ENCODE measurements at regions not wholly inside any gene's neighbourhood (a gene's known extent, or its start where the extent isn't known, plus 50 kb on each side); places are given as distances from the start of the nearest gene placed in this dataset.

GRCh38 chr2:190766595-190766994, 114.0 kb upstream of the GLS start:
- no peaks in the 10 kb centered on the region for H3K36me3 ChIP-seq
- 39 to 47% methylated on average over 2 of the region's 2 CpGs for WGBS, 2 donors
- H3K9me3 ChIP-seq: no peaks in the 10 kb centered on the region
- H3K27ac ChIP-seq: no peak overlapping the region
- H3K4me3 ChIP-seq: no peak overlapping the region
- H3K27me3 ChIP-seq: no peaks in the 10 kb centered on the region
- TF ChIP-seq POLR2A (IDR thresholded peaks at IDR 0.05) (no peak), EP300 (IDR thresholded peaks at IDR 0.05) (no peak), CTCF (IDR thresholded peaks at IDR 0.05) (no peak), POLR2AphosphoS5 (IDR thresholded peaks at IDR 0.05) (no peak)
- DNase-seq (no peak), ATAC-seq (ENCODE audit: low FRiP score in 2 of 2) (no peak)
- H3K4me1 ChIP-seq: no peaks in the 10 kb centered on the region

- WGBS, 2 donors: 69 to 77% methylated on average over 3 of the region's 3 CpGs
- Histone ChIP-seq H3K27ac (no peak overlapping the region), H3K27me3 (no peaks in the 10 kb centered on the region), H3K4me1 (no peaks in the 10 kb centered on the region), H3K4me3 (no peak overlapping the region), H3K36me3 (no peaks in the 10 kb centered on the region), H3K9me3 (no peaks in the 10 kb centered on the region)
- no peak for ATAC-seq (ENCODE audit: low FRiP score in 2 of 2)
- TF ChIP-seq EP300 (IDR thresholded peaks at IDR 0.05): no peak
- no peak for TF ChIP-seq POLR2AphosphoS5 (IDR thresholded peaks at IDR 0.05)
- no peak for TF ChIP-seq POLR2A (IDR thresholded peaks at IDR 0.05)
- TF ChIP-seq CTCF (IDR thresholded peaks at IDR 0.05): no peak
- no peak for DNase-seq
These were observed 112.8 kb upstream of the GLS start for GRCh38 chr2:190767821-190768220.

DNA sequence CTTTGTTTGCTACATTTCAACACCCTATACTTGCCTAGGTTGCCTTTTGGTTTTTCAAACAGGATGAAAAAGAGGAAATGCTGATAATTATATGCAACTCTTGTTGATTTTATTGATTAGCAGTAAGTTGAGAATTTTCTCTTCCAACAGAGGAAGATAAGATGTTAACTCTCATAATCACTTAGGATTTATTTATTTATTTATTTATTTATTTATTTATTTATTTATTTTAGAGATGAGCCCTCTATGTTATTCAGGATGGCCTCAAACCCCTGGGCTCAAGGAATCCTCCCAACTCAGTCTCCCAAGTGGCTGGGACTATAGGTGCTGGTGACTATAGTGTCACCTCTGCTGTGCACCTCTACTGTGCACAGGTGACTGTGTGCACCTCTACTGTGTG, 111.4 kb upstream of the GLS start:
- no peak overlapping the region for H3K27ac ChIP-seq
- H3K27me3 ChIP-seq: no peaks in the 10 kb centered on the region
- no peak for TF ChIP-seq CTCF (IDR thresholded peaks at IDR 0.05)
- TF ChIP-seq POLR2A (IDR thresholded peaks at IDR 0.05): no peak
- TF ChIP-seq EP300 (IDR thresholded peaks at IDR 0.05): no peak
- no peak for TF ChIP-seq POLR2AphosphoS5 (IDR thresholded peaks at IDR 0.05)
- H3K4me1 ChIP-seq: no peaks in the 10 kb centered on the region
- no peaks in the 10 kb centered on the region for H3K36me3 ChIP-seq
- no peaks in the 10 kb centered on the region for H3K9me3 ChIP-seq
- no peak overlapping the region for H3K4me3 ChIP-seq
- DNase-seq (no peak), ATAC-seq (ENCODE audit: low FRiP score in 2 of 2) (no peak)

DNA sequence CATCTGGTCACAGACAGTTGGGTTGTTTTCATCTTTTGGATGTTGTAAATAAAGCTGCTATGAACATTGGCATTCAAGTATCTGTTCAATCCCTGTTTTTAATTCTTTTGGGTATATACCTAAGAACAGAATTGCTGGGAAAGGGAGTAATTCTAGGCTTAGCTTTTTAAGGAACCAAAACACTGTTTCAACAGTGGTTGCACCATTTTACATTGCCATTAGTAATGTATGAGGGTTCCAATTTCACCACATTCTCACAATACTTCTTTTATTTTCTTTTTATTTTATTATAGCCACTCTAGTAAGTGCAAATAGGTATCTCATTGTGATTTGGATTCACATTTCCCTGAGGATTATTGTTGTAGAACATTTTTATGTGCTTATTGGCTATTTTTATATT, 108.9 kb upstream of the GLS start:
- ATAC-seq (ENCODE audit: low FRiP score in 2 of 2) (no peak), DNase-seq (no peak)
- Histone ChIP-seq H3K4me1 (no peaks in the 10 kb centered on the region), H3K9me3 (no peaks in the 10 kb centered on the region), H3K27me3 (no peaks in the 10 kb centered on the region), H3K4me3 (no peak overlapping the region), H3K36me3 (no peaks in the 10 kb centered on the region), H3K27ac (no peak overlapping the region)
- TF ChIP-seq CTCF (IDR thresholded peaks at IDR 0.05): no peak
- TF ChIP-seq POLR2A (IDR thresholded peaks at IDR 0.05): no peak
- TF ChIP-seq POLR2AphosphoS5 (IDR thresholded peaks at IDR 0.05): no peak
- no peak for TF ChIP-seq EP300 (IDR thresholded peaks at IDR 0.05)

DNA sequence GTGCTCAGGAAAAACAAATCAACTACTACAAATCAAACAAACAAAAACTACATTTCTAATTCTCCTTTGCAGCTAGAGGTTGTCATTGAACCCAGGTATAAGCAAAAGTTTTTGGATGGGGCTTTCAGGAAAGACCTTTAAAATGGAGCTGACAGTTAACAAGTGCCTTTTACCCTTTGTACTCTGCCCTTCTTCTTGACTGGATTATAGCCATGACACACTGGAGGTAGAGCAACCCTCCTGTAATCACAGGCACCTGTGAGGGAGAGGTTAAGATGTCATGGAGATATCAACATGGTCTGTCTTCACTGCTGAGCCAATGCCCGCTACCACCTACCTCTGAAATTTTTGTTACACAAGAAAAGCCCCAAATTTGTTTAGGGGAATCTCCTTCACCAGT, 100.0 kb upstream of the GLS start:
- Histone ChIP-seq H3K27ac (no peak overlapping the region), H3K27me3 (no peaks in the 10 kb centered on the region), H3K4me1 (no peaks in the 10 kb centered on the region), H3K9me3 (no peaks in the 10 kb centered on the region), H3K4me3 (no peak overlapping the region), H3K36me3 (no peaks in the 10 kb centered on the region)
- ATAC-seq (ENCODE audit: low FRiP score in 2 of 2) (no peak), DNase-seq (no peak)
- TF ChIP-seq CTCF (IDR thresholded peaks at IDR 0.05) (no peak), POLR2AphosphoS5 (IDR thresholded peaks at IDR 0.05) (no peak), EP300 (IDR thresholded peaks at IDR 0.05) (no peak), POLR2A (IDR thresholded peaks at IDR 0.05) (no peak)
- WGBS, 2 donors: 86 to 93% methylated on average over 1 of the region's 1 CpG
